Activated CD8-positive, alpha-beta memory T cell treated with anti-CD3 and anti-CD28 coated beads, Interleukin-2, amount 50 U/mL, for 1 hour (primary cell): ENCODE measurements at regions not wholly inside any gene's neighbourhood (a gene's known extent, or its start where the extent isn't known, plus 50 kb on each side); places are given as distances from the start of the nearest gene placed in this dataset.
"Not testable (repeated sequence)": the region's sequence is repeated elsewhere in the genome, so short reads cannot be mapped to it uniquely, and the experiment has no call there.

Experiments
- DNase-seq: peaks from one replicate; pipeline ENCODE4 v3.0.0-alpha.2; 2020; ENCODE audit errors: extremely low read depth

DNA sequence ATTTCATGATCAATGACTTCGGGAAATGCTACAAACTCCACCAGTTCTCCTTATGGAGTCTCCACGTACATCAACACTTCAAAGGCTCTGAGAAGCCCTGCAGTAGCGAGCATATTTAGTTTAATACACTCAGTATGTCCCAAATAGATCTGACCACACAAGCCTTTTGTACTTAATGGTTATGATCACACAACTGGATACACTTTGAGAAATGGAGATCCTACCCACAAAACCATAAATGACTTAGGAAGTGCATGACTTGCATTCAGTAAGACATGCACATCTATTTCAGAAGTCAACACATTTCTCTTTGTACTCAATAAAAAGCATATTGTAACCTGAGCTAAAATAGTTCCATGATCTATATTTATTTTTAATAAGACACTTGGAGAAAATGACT is 103.6 kb upstream of the SPATA12 start:
- no peak for DNase-seq

GRCh38 chr3:56955492-56956111 is 104.9 kb upstream of the SPATA12 start:
- no peak for DNase-seq

DNA sequence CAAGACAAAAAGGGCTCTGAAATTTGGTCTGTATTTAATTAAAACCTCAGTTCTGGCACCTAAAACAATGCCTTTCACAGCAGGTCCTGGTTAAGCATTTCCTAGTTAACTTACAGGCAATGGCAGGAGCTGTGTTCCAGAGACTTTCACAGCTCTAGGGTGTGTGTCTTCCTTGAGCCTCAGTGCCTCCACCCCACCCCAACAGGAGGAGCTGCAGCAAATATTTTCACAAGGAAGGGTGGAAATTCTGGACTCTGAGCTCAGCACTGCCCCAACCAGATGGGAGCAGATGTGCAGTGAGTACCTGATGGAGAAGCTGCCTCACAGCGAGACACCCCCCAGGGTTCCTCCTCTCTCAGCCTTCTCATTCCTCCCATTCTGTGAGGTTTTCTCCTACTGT is 106.3 kb upstream of the SPATA12 start:
- DNase-seq = no peak

GRCh38 chr3:56952846-56953245 is 107.6 kb upstream of the SPATA12 start:
- DNase-seq = no peak

DNA sequence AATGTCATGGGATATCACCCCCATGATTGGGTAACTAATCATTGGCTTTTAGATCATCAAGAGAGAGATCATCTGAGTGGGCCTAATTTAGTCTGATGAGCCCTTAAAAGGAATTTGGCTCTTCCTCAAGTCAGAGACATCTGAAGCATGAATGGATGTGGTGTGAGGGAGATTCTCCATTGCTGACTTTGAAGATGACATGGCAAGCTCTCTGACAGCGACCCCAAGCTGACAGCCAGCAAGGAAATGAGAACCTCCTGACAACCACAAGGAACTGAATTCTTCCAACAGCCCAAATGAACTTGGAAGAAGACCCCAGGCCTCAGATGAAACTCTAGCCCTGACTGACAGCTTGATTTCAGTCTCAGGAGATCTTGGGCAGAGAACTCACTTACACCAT is 108.4 kb upstream of the SPATA12 start:
- DNase-seq = no peak

DNA sequence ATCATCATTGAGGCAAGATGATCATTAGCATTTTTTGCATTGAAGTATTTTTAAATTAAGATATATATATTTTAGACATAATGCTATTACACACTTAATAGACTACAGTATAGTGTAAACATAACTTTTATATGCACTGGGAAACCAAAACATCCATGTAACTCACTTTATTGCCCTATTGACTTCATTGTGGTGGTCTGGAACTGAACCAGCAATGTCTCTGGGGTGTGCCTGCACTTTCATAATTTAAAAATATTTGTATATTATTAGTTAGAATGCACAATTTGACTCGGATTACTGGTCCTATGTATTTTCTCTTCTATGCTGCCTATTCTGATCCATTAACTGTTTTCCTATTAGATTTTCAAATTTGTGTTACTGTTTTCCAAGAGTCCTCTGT is 109.1 kb upstream of the SPATA12 start:
- DNase-seq = no peak

GRCh38 chr3:56945378-56945777 is 115.1 kb upstream of the SPATA12 start:
- DNase-seq = not testable (repeated sequence)

GRCh38 chr3:56942523-56942922 is 117.9 kb upstream of the SPATA12 start:
- no peak for DNase-seq

DNA sequence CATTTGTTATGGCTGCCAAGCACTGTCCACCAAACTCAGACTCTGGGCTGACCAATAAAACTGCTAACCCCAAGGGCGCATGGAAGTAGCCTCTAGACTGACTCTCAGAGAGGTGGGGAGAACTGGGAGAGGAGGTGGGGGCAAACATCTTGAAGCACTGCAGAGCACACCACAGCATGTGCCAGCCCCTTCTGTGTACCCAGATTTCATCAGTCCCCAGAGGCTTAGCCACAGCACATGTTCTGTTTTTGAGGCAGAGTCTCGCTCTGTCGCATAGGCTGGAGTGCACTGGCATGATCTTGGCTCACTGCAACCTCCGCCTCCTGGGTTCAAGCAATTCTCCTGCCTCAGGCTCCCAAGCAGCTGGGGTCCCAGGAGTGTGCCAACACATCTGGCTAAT is 119.5 kb upstream of the SPATA12 start:
- no peak for DNase-seq

DNA sequence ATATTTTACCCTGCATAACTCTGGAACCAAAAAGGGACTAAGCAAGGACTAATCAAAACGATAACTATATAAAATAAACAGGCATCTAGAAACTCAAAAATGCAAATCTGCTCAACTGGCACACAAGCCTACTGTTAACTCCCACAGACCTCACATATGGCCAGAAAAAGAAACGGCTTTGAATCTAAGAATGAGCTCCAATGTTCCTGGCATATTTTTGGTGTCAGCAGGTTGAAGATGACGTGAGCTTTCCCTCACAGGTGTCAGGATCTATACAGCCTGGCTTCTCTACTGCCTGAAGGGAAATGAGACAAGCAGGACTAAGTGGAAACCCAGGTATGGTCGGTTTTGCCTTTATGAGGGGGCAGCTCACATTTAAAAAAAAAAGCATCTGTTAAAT is 120.1 kb upstream of the SPATA12 start:
- no peak for DNase-seq

DNA sequence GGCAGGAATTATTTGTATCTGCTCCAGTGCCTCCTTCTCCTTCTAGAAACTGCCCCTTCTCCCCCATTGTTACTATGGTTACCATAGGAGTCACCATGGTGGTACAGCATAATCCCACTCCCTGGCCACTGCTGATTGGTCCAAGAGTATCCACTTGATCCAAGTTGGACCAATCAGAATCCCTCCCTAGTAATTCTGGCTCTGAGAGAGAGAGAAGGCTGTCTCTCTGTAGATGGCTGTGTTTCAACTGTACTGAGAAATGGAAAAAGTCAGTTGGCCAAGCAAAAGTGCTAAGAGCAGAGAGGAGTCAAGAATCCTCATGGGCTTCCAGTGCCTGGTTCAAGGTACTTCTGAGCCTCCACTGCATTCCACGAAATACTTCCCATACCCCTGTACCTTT is 120.6 kb upstream of the SPATA12 start:
- no peak for DNase-seq

DNA sequence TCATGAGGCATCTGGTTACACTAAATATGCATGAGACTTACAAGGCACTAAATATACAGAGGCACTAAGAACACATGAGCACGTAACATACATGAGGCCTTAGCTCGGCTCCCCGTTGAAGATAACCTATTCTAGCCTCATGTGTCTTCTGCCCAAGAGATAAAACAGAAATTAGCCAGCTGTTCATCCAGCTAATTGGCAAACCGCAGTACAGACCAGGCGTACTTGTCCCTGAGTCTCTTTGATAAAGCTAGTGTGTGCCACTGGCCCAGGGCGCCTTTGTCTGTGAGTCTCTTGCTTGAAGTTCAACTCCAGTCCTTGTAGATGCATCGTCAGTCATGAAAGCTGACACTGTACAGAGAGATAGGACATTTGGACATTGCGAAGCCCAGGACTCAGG is 121.9 kb upstream of the SPATA12 start:
- no peak for DNase-seq

DNA sequence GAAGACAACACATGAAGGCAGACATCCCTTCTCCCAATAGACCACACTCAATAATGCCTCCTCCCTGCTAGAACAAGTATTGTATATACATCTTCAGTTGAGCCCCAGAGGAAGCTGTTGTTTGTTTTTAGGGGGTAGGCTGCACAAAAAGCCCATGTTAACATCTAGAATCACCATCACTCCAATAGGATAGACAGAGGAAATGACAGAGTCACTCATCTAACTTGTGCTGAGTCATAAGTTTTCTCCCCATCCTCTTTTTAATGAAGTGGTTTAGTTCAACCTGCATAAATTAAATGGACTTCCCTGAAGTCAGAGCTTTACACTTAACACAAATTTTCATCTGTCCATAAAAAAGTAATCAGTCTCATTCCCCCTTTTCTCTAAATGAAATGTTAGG is 122.9 kb upstream of the SPATA12 start:
- DNase-seq = no peak

- no peak for DNase-seq
Observed at GRCh38 chr3:56935811-56936210, 124.7 kb upstream of the SPATA12 start.

- not testable (repeated sequence) for DNase-seq
Observed at GRCh38 chr3:56934481-56934880, 126.0 kb upstream of the SPATA12 start.

- no peak for DNase-seq
Observed at GRCh38 chr3:56933803-56934202, 126.7 kb upstream of the SPATA12 start.

GRCh38 chr3:56932866-56933265 is 127.6 kb upstream of the SPATA12 start:
- DNase-seq = no peak

GRCh38 chr3:56931836-56932235 is 128.6 kb upstream of the SPATA12 start:
- no peak for DNase-seq

DNA sequence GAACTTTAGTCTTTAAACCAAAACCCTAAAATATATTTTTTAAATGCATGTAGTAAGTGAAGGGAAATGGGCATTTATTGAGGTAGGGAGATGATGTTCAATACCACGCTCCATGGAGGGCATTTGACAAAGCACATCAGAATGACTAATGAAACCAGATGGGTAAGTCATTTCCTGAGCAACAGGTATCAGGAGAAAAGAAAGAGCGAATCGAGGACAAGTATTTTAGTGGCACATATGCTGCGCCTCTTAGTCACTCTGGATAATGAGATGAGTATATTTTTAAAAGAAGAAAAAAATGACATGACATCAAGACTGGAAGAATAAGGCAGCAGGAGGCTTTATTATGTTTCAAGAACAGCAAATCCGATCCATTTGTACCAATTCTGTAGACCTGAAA is 129.0 kb upstream of the ARHGEF3 start:
- no peak for DNase-seq

- no peak for DNase-seq
Observed at GRCh38 chr3:56929809-56930615, 128.3 kb upstream of the ARHGEF3 start.

GRCh38 chr3:56928379-56929068 is 126.8 kb upstream of the ARHGEF3 start:
- DNase-seq = no peak

DNA sequence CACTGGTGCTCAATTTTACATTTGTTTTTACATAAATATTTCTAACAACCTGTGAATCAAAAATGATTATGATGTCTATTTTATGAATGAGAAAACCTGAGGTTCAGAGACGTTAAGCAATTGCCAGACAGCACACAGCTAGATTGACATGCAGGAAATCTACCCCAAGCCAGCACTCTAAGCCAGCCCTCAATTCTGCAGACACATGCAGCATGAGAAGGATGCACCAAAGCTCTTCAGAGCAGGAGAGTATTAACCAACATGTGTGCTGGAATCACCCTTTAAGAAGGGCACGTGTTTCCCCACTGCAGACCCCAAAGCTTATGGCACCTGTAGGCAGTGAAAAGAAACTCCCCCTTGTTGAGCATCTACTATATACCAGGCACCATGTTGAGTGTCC is 126.1 kb upstream of the ARHGEF3 start:
- no peak for DNase-seq

- DNase-seq = no peak
Observed at GRCh38 chr3:56926947-56927282, 125.2 kb upstream of the ARHGEF3 start.
